Right renal cortex interstitium (tissue), 3 donors: ENCODE measurements at regions not wholly inside any gene's neighbourhood (a gene's known extent, or its start where the extent isn't known, plus 50 kb on each side); places are given as distances from the start of the nearest gene placed in this dataset.

Experiments used
- DNase-seq, 3 donors: peaks; one replicate each; pipeline ENCODE4 v3.0.0-alpha.2; 2013; ENCODE audit warnings: low read depth in 3 of 3, low spot score in 2 of 3

GRCh38 chr3:73681198-73681597 lies 56.5 kb upstream of the PDZRN3 start:
- DNase-seq: no peak

- DNase-seq: no peak
Measured at GRCh38 chr3:73680391-73681095, 55.8 kb upstream of the PDZRN3 start.

DNA sequence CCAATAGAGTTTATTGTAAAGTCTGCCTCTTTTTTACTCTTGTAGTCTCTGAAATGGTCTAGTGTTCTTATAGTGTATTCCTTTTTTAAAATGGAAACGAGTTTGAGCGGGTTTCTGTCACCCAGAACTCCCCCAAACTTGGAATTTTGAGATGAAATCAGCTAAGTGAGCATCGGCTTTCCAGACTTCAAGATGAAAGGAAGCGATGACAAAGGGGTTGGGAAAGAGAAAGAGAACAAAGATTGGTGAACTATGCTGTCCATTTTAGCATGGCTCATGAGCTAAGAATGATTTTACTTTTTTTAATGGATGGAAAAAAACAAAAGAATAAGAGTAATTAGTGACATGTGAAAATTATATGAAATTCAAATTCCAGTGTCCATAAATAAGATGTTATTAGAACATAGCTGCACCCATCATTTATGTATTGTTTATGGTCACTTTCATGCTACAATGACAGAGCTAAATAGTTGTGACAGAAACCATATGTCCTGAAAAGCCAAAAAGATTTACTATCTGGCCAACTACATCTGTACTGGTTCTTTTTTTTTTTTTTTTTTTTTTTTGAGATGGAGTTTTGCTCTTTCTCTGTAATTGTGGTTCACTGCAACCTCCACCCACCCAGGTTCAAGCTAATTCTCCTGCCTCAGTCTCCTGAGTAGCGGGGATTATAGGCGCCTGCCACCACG lies 52.7 kb upstream of the PDZRN3 start:
- DNase-seq: no peak
